GM21723 (cell line): ENCODE measurements at regions not wholly inside any gene's neighbourhood (a gene's known extent, or its start where the extent isn't known, plus 50 kb on each side); places are given as distances from the start of the nearest gene placed in this dataset.
"Not testable (repeated sequence)": the region's sequence is repeated elsewhere in the genome, so short reads cannot be mapped to it uniquely, and the experiment has no call there.

ENCODE experiments used
- ATAC-seq: cut with Tn5 transposase; IDR thresholded peaks from one replicate; pipeline ENCODE4 v1.9.1; 2021; ENCODE audit warnings: mild to moderate bottlenecking, moderate library complexity; ENCODE audit not compliant: unreplicated experiment

DNA sequence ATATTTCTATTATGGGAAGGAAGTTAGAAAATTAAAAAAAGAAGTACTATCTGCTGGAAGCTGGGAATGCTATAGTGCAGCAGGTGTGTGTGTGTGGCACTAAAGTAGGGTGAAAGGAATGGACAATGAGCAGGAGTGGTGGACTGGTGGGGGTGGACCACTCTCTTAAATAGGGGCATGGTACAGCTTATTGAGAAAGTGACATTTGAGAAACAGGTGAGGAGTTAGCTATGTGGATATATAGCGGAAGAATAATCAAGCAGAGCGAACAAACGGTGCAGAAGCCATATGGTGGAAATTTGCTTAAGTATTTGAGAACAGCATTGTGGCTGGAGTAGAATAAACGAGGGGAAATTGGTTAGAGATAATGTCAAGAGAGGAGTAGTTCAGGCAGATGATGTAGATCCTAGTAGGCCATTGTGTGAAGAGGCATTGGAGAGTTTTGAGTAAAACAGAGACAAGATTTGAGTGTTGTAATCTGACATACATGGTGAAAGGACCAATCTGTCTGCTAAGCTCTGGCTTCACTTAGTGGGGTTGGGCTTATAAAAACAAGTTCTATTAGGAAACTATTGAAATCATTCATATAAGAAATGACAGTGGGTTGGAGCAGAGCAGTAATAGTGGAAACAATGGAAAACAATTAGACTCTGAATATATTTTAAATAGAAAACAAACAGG, 149.2 kb upstream of the SYT10 start:
- peak; percentile 20 for ATAC-seq

DNA sequence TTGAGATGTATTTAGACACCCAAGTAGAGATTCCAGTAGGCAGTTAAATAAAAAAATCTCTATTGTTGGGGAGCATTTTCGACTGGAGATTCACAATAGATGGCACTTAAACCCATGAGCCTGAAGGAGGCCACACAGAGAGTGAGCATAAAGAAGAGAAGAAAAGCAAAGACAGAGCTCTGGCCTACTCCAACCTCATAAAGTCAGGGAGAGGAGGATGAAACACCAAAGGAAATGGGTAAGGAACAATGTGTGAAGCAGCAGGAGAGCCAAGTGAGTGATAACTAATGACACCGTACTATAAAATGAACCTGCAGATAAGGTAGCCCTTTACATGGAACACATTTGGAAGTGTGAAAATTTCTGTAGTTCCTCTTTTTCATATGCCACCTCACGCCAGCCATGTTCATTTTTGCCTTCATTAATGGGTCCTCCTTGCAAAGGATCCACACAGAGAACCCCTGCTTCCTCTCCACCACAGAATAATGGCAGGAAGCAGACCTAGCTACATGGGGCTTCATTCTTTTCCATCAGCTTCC, 150.0 kb upstream of the SYT10 start:
- ATAC-seq: no peak

DNA sequence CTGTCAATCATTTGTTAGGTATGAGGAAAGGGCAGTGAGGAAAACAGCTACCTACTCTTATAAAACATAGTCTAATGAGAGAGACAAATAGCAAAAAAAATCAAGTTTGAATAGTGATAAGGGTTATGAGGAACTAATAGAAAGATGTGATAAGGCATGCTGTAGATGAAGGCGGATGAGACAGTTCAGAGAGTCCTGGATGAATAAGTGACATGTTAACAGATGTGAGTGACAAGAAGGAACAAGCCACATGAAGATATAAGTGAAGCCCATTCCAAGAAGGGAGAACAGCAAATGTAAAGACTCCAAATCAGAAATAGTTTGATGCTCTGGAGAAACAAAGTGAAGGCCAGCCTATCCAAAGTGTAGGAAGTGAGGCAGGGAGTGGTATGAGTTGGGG, 154.1 kb upstream of the SYT10 start:
- no peak for ATAC-seq

DNA sequence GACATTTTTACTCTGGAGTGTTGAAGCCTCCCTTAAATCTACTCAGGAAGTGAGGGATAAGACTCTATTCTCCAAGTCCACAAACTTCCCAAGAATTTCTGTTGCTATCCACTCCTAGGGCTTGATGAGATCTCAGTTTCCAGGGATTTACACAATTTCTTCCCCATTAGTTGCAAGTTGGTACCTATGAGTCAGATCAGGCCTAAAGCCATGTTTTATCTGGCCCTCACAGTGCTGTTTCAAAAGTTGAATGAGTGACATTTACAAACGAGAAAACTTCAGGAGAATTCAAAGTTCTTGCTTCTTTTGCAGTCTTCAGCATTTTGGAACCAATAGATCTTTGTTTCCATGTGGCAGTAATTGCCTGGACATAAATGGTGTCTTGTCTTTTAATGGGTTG, 156.4 kb upstream of the SYT10 start:
- ATAC-seq: no peak

DNA sequence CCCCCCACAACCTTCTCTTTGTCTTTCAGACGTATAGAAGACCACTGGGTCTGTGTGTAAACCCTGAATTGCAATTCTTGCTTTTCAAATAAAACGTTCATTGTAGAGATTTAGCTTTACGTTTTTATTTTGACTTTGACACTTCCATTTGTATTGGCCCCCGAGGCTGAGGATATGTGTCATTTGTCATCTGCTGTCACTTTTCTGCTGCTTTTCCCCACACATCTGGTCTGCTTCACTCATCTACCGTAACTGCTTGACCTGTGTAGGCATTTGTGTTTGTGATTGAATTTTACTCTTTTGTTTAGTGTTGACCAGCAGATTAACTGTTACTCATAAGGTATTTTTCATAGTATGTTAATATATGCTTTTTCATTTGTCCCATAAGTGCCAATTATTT, 157.2 kb upstream of the SYT10 start:
- ATAC-seq: no peak

DNA sequence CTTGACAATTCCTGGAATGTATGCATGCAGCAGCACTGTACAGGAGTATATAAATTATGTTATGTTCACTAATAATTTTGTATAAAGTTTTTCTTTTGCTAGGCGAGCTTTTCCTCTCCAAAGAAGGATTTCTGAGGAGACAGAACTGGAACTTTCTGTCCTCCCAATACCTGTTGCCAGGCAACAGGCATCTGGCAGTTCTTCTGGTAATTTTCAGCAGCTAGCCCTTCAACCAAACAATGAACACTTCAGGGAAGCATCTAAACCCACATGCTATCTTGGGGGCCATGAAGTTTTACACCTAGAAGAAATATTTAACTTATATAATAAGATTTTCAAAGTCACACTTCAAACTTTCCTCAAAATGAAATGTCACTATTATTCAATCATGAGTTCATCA, 162.9 kb upstream of the SYT10 start:
- ATAC-seq: no peak

DNA sequence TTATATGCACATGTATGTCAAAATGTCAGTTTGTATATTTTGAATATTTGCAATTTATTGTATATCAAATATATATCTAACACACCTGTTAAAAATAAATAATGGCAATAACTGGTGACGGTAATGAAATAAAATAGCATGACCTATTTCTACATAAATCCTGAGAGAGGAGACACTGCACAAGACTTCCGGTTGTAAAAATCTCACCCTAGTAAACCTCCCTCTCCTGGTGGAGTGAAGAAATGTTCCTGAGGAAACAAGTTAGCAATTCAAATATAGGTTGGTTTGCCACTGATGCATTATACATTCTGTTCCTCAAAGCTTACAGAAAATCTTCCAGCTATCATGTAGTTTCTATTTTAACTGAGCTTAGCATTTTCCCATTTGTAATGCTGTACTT, 166.1 kb upstream of the SYT10 start:
- no peak for ATAC-seq

DNA sequence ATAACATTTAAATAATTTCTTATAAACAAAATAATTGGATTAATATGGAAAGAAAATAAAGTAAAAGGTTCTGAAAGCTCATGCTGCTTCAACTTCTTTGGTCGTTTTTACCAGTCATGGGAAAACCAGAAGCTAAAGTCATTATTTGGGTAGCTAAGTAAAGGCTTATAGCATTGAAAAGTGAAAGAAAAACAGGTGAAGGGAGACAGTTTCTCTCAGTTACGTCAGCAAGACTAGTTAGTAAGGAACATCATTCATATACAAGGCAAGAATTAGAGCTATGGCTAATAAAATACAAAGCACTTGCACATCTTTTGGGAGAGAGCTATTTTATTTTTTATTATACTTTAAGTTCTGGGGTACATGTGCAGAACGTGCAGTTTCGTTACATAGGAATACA, 170.3 kb upstream of the SYT10 start:
- ATAC-seq: no peak

DNA sequence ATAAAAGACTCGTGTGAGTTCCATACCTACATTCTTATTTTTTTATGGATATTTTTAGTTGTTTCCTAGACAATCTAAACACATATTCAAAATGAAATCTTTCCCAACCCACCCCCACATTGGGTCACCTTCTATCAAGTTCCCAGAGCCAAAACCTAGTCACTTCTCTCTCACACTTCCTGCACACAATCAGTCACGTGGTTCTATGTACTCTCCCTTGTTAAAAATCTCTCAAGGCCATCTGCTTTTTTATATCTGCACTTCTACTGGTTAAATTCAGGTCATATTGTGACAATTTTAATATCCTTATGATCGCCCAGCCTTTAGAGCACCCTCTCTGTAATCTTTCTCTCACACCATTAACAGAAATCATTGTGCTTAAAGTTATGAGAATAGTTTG, 175.0 kb upstream of the SYT10 start:
- no peak for ATAC-seq

DNA sequence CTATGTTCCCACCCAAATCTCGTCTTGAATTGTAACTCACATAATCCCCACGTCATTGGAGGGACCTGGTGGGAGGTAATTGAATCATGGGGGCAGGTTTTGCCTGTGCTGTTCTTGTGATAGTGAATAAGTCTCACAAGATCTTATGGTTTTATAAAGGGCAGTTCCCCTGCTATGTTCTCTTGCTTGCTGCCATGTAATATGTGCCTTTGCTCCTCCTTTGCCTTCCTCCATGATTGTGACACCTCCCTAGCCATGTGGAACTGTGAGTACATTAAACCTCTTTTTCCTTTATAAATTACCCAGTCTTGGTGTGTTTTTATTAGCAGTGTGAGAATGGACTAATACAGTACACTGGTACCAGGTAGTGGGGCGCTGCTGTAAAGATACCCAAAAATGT, 177.6 kb upstream of the SYT10 start:
- ATAC-seq: no peak

DNA sequence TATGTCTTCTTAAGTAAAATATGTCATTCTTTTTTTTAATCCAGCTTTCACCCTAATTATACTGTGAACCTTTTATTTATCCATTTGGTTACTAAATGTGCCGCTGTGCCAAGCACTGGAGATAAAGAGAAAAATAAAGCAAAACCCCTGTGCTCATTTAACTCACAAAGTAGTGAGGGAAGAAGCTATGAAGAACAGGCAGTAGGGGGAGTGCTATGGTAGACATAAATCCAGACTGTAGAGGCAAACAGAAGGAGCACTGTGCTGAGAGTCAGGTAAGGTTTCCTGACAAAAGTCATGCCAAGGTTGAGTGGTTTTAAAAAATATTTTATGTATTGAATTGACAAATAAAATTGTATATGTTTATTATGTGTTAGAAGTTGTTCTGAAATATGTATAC, 188.5 kb upstream of the SYT10 start:
- ATAC-seq: no peak

DNA sequence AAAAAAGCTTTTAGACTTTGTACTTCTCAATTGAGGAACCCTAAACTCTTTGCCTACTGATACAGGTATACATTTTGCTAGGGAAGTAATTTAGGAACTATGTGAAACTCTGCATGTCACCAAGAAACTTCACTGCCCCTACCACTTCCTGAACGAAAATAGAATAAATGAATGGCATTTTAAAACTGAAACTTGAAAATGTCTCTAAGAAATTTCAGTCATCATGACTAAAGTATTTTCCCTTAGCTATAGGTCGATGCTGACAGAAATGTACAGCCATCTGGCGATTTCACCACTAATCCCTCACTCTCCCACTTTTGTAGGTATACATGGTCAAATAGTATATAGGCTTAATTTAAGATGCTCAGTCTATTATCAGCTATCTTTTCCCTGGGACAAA, 194.9 kb upstream of the SYT10 start:
- ATAC-seq: no peak

DNA sequence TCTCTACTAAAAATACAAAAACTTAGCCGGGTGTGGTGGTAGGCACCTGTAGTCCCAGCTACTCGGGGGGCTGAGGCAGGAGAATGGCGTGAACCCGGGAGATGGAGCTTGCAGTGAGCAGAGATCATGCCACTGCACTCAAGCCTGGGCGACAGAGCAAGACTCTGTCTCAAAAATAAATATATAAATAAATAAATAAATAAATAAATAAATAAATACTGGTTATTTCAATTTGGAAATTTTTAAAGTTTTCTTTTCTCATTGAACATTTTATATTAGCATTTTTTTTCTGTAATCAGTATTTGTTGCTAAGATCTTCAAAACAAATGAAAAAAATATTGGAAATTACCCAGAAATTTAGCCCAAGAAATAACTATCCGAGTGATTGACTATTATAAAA, 197.3 kb upstream of the SYT10 start:
- ATAC-seq: not testable (repeated sequence)

DNA sequence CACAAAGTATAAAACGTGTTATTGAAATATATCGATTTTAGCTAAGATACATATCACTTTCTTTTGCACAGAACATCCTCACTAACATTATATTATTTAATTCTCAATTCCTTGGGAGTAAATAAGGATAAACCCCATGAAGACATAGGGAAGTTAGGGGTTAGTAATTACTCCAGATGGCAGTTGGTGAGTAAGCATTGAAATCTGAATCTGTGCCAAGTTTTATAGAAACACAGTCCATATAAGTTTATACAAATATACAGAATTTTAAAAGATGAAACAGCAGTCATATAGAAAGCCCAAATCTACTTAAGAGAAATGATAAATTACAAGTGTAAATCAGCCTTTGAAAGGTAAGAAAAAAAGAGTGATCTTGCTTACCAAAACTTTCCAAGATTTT, 200.4 kb upstream of the SYT10 start:
- no peak for ATAC-seq

DNA sequence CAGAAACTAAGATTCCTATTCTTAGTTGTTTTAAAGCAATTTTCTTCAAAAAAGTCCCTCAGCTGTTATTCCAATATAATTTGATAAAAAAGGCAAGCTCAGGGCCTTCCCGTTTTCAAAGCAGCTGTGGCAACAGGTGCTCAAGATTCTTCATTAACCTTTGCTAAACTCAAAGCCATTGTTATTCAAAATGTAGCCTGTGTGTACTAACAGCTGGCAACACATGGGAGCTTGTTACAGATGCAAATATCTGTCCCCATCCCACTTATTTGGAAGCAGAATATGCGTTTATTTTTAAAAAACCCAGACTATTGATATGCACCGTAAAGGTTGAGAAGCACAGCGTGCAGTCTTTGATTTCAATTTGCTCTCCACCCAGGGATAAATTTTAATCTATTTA, 210.4 kb upstream of the SYT10 start:
- no peak for ATAC-seq

DNA sequence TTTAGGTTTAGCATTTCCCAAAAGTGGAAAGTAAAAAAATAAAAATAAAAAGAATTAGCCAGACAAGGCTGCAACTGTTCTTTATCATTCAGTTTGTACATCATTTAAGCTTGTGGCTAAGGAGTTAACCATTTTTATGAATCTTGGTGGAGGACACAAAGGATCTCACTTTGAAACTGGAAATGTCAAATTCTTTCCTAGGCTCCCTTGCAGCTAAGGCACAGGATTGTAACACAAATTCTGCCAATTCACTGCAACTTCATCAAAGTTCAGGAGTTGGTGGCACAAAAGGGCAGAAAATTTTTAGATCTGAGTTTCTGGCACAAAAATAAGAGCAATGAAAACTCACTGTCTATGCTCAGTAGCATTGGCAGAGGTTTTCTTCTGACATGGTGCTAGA, 211.2 kb upstream of the SYT10 start:
- ATAC-seq: no peak

DNA sequence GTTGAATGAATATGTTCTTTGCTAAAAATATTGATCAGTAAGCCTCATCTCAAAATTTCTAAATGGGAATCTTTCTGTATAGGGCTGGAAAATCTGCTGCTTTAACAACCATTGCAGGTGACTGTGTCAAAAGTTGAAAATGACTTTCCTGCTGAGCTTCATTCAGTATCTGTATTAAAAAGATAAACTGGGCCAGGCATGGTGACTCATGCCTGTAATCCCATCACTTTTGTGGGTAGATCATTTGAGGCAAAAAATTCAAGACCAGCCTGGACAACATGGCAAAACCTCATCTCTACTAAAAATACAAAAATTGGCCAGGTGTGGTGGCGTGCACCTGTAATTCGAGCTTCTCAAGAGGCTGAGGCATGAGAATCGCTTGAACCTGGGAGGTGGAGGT, 213.7 kb upstream of the SYT10 start:
- no peak for ATAC-seq

DNA sequence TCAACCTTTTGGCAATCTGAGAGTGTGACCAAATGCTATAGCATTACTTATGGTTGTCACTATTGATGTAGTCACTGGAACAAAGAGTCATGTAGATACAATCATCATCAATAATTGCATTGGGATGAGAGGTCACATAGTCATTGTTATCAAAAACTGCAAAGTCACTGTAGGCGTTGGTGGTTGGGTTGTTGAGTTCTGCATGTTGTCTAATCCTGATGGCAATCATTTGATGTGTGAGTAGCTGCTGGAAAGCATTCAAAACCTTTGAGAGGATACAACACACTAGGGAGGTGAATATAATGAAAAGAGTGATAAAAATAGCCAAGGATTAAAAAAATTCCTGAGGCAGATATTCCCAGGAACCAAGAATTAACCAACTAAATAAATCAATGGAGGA, 214.7 kb upstream of the SYT10 start:
- no peak for ATAC-seq

DNA sequence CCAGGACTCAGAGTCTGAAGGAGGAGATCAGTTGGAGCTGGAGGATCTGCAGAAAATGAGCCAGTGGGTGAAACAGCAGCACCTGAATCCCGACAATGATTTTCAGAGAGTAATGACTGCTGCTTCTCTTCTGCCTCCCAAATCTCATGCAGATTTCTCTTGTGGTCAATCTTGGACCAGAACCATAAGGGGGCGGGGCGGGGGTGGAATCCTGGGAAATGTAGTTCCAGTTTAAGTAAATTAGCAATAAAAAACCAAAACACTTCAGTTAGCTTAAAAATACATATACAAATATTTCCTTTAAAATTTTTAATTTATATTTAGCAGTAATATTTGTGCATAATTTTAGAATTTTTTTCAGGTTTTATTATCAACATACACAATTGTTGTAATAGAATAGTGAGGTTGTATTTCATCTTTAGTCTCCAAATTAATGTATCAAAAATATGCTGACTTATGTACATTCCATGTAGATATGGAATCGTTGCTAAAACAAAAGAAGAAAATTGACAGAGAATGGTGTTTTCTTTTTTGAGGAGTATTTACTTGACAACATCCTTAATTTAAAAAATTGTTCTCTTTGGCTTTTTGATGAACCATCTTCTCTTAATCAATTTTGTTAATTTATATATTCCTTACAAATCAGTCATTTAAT, 223.5 kb upstream of the SYT10 start:
- no peak for ATAC-seq

DNA sequence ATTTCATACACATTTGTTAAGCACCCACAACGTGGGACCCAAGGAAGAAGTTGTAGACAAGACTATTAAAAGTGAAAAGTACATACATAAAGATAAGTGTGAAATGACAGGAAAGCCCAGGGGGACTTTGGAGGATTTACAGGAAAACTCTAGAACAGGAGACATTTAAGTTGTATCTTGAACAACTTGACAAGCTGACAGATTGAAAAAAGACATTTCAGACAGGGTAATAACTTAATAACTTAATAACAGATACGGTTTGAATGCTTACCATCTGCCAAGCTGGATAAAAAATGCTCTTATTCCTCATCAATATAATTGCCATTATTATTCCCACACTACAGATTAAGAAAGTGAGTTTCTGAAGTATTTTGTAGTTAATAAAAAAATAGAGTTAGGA, 229.7 kb upstream of the SYT10 start:
- no peak for ATAC-seq

DNA sequence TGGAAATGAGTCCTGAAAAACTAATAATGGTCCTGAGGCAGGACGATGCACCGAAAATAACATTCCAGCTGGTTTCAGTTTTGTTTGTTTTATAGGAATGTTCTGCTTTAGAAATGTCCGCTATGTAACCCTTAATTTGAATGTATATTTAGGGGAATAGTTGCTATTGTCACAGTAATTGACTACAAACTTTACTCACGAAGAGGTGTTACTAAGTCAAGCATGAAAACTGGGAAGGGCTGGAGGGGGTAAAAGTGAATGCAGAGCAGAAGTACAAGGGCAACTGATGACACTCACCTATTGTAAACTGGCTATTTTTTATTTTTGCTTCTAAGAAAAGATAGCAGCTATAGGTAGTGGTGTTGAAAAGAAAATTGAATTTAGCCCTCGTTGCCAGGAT, 230.7 kb upstream of the SYT10 start:
- ATAC-seq: no peak

DNA sequence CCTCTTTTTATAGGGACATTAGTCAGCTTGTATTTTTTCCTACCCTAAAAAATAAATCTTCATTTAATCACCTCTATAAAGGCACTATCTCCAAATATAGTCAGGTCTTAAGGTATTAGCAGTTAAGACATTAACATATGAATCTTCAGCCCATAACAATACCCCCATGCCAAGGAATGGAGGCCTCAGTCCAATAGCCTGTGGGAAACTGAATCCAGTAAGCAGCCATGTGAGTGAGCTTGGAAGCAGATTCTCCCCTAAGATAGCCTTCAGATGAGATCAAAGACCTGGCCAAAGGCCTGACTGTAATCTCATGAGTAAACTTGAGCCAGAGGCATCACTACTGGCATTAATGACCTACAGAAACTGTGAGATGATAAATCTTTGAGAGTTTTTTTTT, 232.1 kb upstream of the SYT10 start:
- ATAC-seq: no peak
